Peyer's patch (tissue), 4 donors: ENCODE measurements at regions not wholly inside any gene's neighbourhood (a gene's known extent, or its start where the extent isn't known, plus 50 kb on each side); places are given as distances from the start of the nearest gene placed in this dataset.

Experiments
- DNase-seq, 3 donors: peaks; one replicate each; pipeline ENCODE4 v3.0.0-alpha.2; 2017 to 2019
- H3K27ac ChIP-seq, 4 donors: fragments of 200-600 bp; sonication (generic); one replicate each; pipeline ENCODE4 v1.5.1; 2016 to 2019
- H3K27me3 ChIP-seq, 2 donors: fragments of 200-600 bp; sonication (generic); one replicate each; pipeline ENCODE4 v1.5.1; 2019
- H3K36me3 ChIP-seq, 3 donors: fragments of 200-600 bp; sonication (generic); one replicate each; pipeline ENCODE4 v1.5.1; 2016 to 2019
- H3K4me1 ChIP-seq, 4 donors: fragments of 200-600 bp; sonication (generic); one replicate each; pipeline ENCODE4 v1.5.1; 2016 to 2019
- H3K4me3 ChIP-seq, 4 donors: fragments of 200-600 bp; sonication (generic); 1 replicate in 3 of 4; 2 replicates in 1 of 4; pipeline ENCODE4 v1.5.1; 2016 to 2019; ENCODE audit warnings: mild to moderate bottlenecking in 1 of 4
- H3K9me3 ChIP-seq, 4 donors: fragments of 200-600 bp; sonication (generic); one replicate each; pipeline ENCODE4 v1.5.1; 2016 to 2019; ENCODE audit warnings: mild to moderate bottlenecking in 1 of 4
- POLR2A ChIP-seq, 2 donors: fragments of 450-650 bp; IDR thresholded peaks; one replicate each; pipeline ENCODE4 v1.5.1; 2017; ENCODE audit warnings: antibody characterized with exemption in 2 of 2, mild to moderate bottlenecking in 2 of 2, moderate library complexity in 2 of 2
- TF ChIP-seq, protein P1 (sequence below), 6 experiments: fragments of 450-650 bp in 4 of 6; fragments of 200-600 bp in 2 of 6; sonication (generic) in 1 of 6; IDR thresholded peaks; one replicate each; pipeline ENCODE4 v1.5.1; 2017 to 2019; ENCODE audit warnings: antibody characterized with exemption in 6 of 6, mild to moderate bottlenecking in 3 of 6, moderate library complexity in 1 of 6

GRCh38 chr11:71335371-71335770, 83.0 kb upstream of the SHANK2 start:
- peaks cover 0 to 10% (median 0%) of the 10 kb centered on the region in 4 donors for H3K4me1 ChIP-seq
- TF ChIP-seq, protein P1, sequence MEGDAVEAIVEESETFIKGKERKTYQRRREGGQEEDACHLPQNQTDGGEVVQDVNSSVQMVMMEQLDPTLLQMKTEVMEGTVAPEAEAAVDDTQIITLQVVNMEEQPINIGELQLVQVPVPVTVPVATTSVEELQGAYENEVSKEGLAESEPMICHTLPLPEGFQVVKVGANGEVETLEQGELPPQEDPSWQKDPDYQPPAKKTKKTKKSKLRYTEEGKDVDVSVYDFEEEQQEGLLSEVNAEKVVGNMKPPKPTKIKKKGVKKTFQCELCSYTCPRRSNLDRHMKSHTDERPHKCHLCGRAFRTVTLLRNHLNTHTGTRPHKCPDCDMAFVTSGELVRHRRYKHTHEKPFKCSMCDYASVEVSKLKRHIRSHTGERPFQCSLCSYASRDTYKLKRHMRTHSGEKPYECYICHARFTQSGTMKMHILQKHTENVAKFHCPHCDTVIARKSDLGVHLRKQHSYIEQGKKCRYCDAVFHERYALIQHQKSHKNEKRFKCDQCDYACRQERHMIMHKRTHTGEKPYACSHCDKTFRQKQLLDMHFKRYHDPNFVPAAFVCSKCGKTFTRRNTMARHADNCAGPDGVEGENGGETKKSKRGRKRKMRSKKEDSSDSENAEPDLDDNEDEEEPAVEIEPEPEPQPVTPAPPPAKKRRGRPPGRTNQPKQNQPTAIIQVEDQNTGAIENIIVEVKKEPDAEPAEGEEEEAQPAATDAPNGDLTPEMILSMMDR (IDR thresholded peaks at IDR 0.05): no peak
- TF ChIP-seq POLR2A (IDR thresholded peaks at IDR 0.05): no peak
- H3K36me3 ChIP-seq: no peaks in the 10 kb centered on the region
- DNase-seq: no peak
- peaks cover 0 to 17% (median 0%) of the 10 kb centered on the region in 4 donors for H3K9me3 ChIP-seq
- H3K27ac ChIP-seq: no peak overlapping the region
- no peak overlapping the region for H3K4me3 ChIP-seq
- no peaks in the 10 kb centered on the region for H3K27me3 ChIP-seq

DNA sequence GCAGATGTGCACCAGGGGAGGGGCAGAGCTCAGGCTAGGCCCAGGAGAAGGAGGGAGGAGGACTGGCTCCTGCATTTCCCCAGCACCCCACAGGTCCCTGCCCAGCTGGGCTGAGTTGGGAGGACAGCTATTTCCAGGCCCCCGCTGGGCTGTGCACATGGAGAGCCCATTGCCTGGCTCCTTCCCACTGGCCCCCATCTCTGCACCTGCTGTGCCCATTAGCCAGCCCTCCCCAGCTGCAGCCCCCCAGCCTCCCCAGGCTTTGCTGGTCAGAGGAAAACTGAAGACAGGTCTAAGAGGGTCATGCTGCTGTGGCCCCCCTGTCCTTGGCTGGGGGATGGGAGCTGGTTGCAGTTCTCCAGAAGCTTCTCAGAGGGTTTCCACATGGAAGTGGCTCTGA, 81.8 kb upstream of the SHANK2 start:
- TF ChIP-seq, protein P1 (IDR thresholded peaks at IDR 0.05): no peak
- no peak for TF ChIP-seq POLR2A (IDR thresholded peaks at IDR 0.05)
- peak in 1 of 3 donors; percentile 9 for DNase-seq
- H3K4me3 ChIP-seq: no peak overlapping the region
- H3K36me3 ChIP-seq: no peaks in the 10 kb centered on the region
- H3K4me1 ChIP-seq: peaks cover 0 to under 1% (median 0%) of the 10 kb centered on the region in 4 donors
- no peak overlapping the region for H3K27ac ChIP-seq
- H3K27me3 ChIP-seq: no peaks in the 10 kb centered on the region
- H3K9me3 ChIP-seq: peaks cover 0 to 17% (median 0%) of the 10 kb centered on the region in 4 donors

- H3K4me3 ChIP-seq: no peak overlapping the region
- DNase-seq: peak in 1 of 3 donors; percentile 9
- TF ChIP-seq, protein P1 (IDR thresholded peaks at IDR 0.05): no peak
- TF ChIP-seq POLR2A (IDR thresholded peaks at IDR 0.05): no peak
- H3K27me3 ChIP-seq: no peaks in the 10 kb centered on the region
- H3K27ac ChIP-seq: no peak overlapping the region
- H3K36me3 ChIP-seq: no peaks in the 10 kb centered on the region
- H3K9me3 ChIP-seq: peaks cover 0 to 17% (median 0%) of the 10 kb centered on the region in 4 donors
- no peaks in the 10 kb centered on the region for H3K4me1 ChIP-seq
Observed at GRCh38 chr11:71333473-71333872, 81.1 kb upstream of the SHANK2 start.

DNA sequence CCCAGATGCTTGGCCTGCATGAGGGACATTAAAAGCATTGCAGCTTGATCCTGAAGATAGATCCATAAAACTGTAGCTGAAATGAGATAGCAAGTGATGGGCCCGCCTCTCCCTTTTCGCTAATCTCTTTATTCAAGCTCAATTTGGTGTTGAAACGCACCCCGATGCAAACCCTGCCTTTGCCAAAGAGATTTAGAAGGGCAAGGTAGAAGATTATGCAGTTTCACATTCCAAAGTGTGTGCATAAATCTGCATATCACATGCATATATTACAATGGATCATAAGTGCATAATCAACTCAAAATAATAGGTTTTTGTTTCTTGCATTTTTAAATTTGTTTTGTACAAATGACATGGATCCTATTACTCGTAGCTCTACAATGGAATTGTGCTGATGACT, 80.1 kb upstream of the SHANK2 start:
- no peak for TF ChIP-seq POLR2A (IDR thresholded peaks at IDR 0.05)
- TF ChIP-seq, protein P1 (IDR thresholded peaks at IDR 0.05): no peak
- Histone ChIP-seq H3K4me3 (no peak overlapping the region), H3K4me1 (no peaks in the 10 kb centered on the region), H3K27me3 (no peaks in the 10 kb centered on the region), H3K9me3 (peaks cover 0 to 17% (median 0%) of the 10 kb centered on the region in 4 donors), H3K27ac (no peak overlapping the region), H3K36me3 (no peaks in the 10 kb centered on the region)
- no peak for DNase-seq

DNA sequence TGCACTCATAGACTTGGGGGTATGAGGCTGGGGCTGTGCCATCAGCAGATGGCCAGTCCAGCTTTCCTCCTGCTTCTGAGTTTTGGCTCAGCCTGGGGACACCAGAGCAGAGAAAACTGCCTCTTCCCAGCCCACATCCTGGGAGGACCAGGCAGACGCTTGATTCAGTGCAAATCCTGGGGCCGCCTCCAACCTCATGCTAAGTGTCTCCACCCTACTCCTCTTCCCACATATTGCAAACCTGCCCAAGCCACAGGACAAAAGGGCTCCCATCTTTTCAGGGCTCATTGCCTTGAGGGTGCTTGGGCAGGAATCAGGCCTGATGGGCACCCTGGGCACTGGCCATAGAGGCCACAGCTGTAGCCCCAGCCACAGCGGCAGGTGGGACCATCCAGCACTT, 79.7 kb upstream of the SHANK2 start:
- TF ChIP-seq POLR2A (IDR thresholded peaks at IDR 0.05): no peak
- TF ChIP-seq, protein P1 (IDR thresholded peaks at IDR 0.05): no peak
- H3K27ac ChIP-seq: no peak overlapping the region
- H3K36me3 ChIP-seq: no peaks in the 10 kb centered on the region
- H3K4me1 ChIP-seq: no peaks in the 10 kb centered on the region
- H3K27me3 ChIP-seq: no peaks in the 10 kb centered on the region
- peak in 1 of 3 donors; percentile 27 for DNase-seq
- peaks cover 0 to 17% (median 0%) of the 10 kb centered on the region in 4 donors for H3K9me3 ChIP-seq
- H3K4me3 ChIP-seq: no peak overlapping the region

DNA sequence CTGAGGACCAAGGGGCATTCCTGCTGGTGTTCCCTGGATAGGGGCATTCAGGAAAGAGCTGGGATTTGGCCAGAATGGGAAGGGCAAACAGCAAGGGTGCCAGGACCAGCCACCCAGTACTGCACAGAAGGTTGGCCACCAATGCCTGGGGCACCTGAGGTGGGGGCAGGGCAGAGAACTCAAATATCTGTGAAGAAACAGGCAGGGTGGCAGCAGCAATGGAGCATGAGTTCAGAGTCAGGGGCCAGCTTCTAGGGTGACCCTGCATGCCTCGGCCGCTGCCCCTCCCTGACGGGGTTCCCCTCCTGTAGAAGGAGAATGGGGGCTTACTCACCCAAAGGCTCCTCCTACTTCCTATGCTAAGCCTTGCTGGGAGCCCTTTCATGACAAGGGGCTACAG, 79.3 kb upstream of the SHANK2 start:
- no peaks in the 10 kb centered on the region for H3K36me3 ChIP-seq
- H3K9me3 ChIP-seq: peaks cover 0 to 17% (median 0%) of the 10 kb centered on the region in 4 donors
- no peak overlapping the region for H3K27ac ChIP-seq
- H3K4me1 ChIP-seq: no peaks in the 10 kb centered on the region
- TF ChIP-seq, protein P1 (IDR thresholded peaks at IDR 0.05): no peak
- no peak for TF ChIP-seq POLR2A (IDR thresholded peaks at IDR 0.05)
- H3K4me3 ChIP-seq: no peak overlapping the region
- no peaks in the 10 kb centered on the region for H3K27me3 ChIP-seq
- DNase-seq: peak in 1 of 3 donors; percentile 32
